ENCODE measurements at regions not wholly inside any gene's neighbourhood (a gene's known extent, or its start where the extent isn't known, plus 50 kb on each side); places are given as distances from the start of the nearest gene placed in this dataset.

- TF ChIP-seq CTCF (conservative IDR thresholded peaks at IDR 0.05) (no peak), EZH2 (IDR thresholded peaks at IDR 0.05; ENCODE audit: low read depth) (no peak)
Observed at GRCh38 chr1:2920421-2921015, 100.7 kb upstream of the ACTRT2 start.

Data from PC-9 (cell line).